SW480 (cell line): ENCODE measurements at regions not wholly inside any gene's neighbourhood (a gene's known extent, or its start where the extent isn't known, plus 50 kb on each side); places are given as distances from the start of the nearest gene placed in this dataset.

Experiments
- DNase-seq: peaks from one replicate; pipeline ENCODE4 v3.0.0-alpha.2; 2016; ENCODE audit warnings: low spot score

GRCh38 chr3:159169828-159170227 lies 368.0 kb downstream of the MFSD1 start:
- no peak for DNase-seq

DNA sequence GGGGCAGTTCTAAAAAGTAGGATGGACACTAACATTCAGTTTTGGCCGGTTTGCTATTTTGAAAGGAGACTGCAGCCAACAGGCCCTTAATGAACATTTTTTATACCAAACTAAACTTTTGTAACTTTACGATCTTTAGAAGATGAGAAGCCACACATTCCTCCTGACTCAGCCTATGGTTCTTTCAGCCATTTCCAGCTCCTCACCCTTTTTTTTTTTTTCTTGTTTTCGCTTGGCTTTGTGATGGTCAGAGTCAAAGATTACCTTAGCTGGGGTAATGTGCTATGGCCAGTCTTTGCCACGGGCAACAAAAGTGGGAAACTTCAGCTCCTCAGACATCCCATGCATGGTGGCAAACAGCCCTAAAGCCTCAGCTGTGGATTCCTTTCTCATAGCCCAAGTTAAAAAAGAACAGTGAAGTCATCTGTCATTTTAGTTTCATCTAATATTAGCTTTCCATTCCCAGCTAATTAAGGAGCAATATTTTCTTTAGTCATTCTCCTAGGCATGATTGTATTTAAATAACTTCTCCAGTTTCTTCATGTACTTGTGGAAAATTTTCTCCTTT lies 368.7 kb downstream of the MFSD1 start:
- no peak for DNase-seq

GRCh38 chr3:159171333-159171732 lies 369.5 kb downstream of the MFSD1 start:
- no peak for DNase-seq

GRCh38 chr3:159172473-159172872 lies 370.6 kb downstream of the MFSD1 start:
- DNase-seq: no peak

GRCh38 chr3:159174715-159175692 lies 373.1 kb downstream of the MFSD1 start:
- no peak for DNase-seq

DNA sequence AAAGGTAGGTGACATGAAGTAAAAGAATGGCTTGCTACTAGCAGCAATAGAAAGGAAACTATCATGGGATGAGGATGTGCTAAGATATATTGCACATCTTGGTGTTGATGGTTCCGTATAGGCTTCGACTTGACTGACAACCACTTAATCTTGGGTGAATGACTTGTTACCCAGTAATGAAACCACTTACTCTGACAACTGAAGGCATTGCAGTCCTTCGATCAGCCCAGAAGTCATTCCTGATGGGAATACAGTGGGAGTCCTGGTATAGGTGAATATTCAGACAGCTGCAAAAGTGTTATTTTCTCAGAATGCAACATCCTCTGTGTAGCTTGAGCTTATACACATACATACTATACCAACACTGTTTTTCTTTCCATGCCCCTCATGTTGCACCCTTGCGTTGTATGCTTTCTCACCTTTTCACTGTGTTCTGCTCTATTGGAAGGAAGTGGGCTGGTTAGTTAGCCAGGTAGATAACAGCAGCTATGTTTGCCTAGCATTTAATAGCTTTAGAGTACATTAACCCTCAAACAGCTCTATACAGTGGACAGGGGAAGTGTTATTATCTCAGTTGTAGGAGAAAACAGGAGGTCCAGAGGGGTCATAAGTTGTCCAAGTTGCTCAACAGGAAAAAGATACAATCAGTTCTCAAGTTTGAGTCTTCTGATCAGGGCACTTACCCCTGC lies 376.5 kb downstream of the MFSD1 start:
- DNase-seq: no peak

GRCh38 chr3:159182961-159183360 lies 381.1 kb downstream of the MFSD1 start:
- DNase-seq: no peak

- DNase-seq: no peak
Measured at GRCh38 chr3:159185443-159186050, 383.7 kb downstream of the MFSD1 start.

DNA sequence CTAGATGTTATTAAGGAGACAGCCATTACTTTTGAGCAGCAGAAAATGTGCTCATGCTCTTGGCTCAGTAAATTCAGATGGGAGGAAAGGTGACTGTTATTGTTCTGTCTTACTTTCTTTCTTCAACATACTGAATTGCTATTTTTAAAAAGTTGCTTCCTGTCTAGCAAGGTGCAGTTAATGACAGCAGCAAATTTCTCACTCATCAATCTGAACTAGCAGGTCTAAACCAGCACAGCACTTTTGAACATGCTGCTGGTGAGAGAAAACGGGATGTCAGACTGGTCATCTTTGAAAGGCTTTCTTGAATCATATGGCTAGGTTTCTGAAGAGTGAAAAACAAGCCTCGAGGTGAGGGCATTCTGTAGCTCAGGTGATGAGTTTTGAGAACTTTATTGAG lies 384.7 kb downstream of the MFSD1 start:
- no peak for DNase-seq

GRCh38 chr3:159187232-159187631 lies 385.4 kb downstream of the MFSD1 start:
- DNase-seq: no peak

DNA sequence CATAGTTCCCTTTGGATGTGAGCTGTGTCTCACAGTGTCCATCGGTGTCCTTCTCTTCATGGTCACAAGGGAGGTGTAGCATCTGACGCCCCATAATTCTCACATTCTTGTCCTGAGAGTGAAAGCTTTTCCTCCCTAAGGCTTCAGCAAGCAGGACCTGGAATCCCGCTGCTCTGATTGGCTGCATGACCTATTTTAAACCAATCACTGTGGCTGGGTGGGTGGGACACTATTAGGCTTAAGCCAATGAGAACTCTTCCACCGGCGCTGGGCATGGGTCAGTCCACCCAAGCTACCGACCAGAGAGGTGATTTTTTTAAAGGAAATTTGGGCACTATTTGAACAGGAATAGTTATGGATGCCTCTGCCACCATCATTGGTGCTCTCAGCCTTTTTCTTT lies 385.9 kb downstream of the MFSD1 start:
- DNase-seq: no peak

GRCh38 chr3:159189994-159190669 lies 388.3 kb downstream of the MFSD1 start:
- no peak for DNase-seq

- DNase-seq: peak; percentile 53
Measured at GRCh38 chr3:159191447-159191846, 389.6 kb downstream of the MFSD1 start.

- DNase-seq: no peak
Measured at GRCh38 chr3:159196359-159196758, 394.5 kb downstream of the MFSD1 start.

- peak; percentile 59 for DNase-seq
Measured at GRCh38 chr3:159200176-159200575, 398.3 kb downstream of the MFSD1 start.

DNA sequence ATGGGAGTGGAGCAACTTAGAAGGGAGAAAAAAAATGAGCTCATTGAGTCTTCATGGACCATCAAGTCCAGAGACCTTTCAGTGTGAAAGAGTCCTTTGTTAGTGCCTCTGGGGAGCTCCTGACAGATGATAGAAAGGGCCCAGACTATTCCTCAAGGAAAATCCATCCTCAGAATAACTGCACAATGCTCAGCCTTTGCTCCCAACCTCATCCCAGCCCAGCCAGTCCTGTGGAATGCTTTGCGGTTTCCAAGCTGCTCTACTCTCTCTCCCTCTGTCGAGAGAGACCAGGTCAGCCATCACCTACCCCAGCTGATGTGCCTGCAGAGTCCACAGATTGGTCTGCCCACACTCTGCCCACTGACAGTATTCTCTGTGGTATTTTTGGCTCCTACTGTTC lies 406.2 kb downstream of the MFSD1 start:
- peak; percentile 18 for DNase-seq

DNA sequence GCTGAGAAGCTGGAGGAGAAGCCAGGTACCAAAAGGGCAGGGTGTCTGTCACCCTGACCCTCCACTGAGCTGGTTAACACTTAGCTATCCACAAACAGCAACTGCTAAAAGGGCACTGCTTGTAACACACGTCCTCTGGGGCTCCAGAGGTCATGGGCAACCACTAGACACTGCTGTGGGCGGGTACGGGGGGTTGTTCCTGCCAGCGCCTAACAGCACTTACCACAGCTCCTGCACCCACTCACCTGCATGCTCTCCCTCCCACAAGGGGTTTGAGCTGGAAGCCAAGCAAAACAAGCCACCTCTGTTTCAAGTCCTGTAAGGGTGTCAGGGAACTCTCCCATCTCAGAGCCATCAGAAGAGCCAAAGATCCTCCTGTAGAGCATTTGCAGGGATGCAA lies 407.6 kb downstream of the MFSD1 start:
- DNase-seq: no peak

GRCh38 chr3:159210336-159210735 lies 408.5 kb downstream of the MFSD1 start:
- no peak for DNase-seq

DNA sequence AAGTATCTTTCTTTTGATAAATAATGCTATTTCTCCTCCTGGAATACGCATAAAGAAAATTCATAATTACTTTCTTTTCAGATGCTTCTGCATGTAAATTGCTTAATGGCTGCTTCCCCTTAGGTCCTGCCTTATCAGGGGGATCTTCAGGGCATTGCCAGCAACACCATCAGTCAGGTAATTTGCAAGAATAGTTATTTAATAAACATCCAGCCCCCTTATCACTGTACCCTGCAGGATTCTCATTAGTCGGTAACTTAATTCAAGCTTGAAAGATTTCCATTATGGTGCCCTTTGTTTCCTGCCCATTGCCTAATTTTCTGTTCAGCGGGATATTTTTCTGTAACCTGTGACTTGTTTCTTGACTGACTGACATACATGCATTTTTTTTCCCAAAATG lies 414.5 kb downstream of the MFSD1 start:
- DNase-seq: no peak

DNA sequence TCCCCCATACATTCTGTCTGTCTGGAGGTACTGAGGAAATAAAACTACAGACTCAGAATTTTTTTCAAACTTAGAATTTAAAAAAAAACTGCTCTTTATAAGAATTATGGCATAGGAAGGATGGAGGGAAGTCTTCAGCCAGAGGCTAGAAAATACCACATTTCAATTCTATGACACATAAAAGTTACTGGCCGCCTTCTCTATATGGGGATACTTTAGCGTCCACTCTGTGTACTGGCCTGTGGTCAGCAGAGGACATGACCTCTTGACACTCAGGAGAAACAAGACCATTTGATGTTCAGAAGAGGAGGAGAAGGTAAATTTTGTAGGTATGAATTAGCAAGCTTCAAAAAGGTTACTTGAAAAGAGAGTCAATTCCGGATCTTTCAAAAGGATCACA lies 417.4 kb downstream of the MFSD1 start:
- no peak for DNase-seq

DNA sequence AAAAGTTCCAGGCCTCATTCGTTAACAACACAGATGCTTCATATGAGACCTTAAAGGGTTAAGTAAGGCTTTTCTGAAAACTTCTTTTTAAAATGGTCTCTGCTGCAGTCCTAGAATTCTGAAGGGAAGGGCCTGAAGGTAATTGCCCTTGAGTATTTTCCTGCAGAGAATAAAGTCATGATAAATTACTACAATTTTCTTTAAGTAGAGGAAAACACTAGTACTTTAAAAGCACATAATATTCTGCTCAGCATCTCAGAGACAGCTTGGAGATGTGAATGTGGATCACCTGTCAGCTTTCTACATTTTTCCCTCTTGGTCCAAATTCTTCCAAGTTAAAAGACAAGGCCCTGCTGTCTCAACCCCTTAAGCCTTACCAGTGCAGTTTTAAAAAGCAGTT lies 419.5 kb downstream of the MFSD1 start:
- DNase-seq: no peak

DNA sequence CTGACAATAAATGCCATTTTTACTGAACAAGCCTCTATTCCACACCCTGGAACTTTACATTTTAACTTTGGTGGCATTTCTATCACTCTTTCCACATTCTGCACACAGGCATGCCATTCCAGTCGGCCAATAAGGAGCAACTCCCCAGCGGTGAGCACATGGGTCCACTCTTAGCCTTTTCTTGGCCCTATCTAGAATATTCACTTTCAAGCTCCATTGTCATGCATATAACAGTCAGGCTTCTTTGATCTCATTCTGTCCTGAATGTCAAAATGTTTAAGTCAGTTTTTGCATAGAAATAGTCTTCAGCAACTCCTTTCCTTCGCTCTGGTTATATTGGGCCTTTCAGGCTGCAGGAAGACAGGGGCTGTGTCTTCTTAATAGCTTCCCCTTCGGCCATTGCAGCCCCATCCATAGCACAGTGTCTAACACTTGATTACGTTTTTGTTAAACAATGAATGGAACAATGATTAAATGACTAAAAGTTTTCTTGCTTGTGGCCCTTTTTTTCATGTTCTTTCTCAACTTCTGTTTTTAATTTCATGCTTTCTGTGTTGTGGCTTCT lies 427.3 kb downstream of the MFSD1 start:
- DNase-seq: no peak
